B cell (primary cell): ENCODE measurements at regions not wholly inside any gene's neighbourhood (a gene's known extent, or its start where the extent isn't known, plus 50 kb on each side); places are given as distances from the start of the nearest gene placed in this dataset.

Source experiments
- ATAC-seq: fragments of 200-7000 bp; cut with Tn5 transposase; one replicate; pipeline ENCODE4 v1.10.0; 2021; ENCODE audit warnings: low read depth, mild to moderate bottlenecking, moderate number of reproducible peaks, moderate library complexity
- CTCF ChIA-PET: fragments of 350-600 bp; sonication (Branson Sonifier 250); formaldehyde crosslinking; loops from one replicate; lab custom pipeline; 2021; ENCODE audit warnings: antibody characterized with exemption, inconsistent platforms; lab: Charles Lee
- POLR2A ChIA-PET: fragments of 350-600 bp; sonication (Branson Sonifier 250); formaldehyde crosslinking; loops from one replicate; lab custom pipeline; 2021; ENCODE audit warnings: antibody characterized with exemption; lab: Charles Lee
- DNase-seq: peaks from one replicate; pipeline ENCODE4 v3.0.0; 2013
- H2AFZ ChIP-seq: 2 replicates; pipeline ENCODE4 v1.6.1; 2012; ENCODE audit warnings: mild to moderate bottlenecking, low read depth, low read length; ENCODE audit not compliant: insufficient read depth, poor library complexity, severe bottlenecking
- H3K27ac ChIP-seq, 2 donors: 1 replicate in 1 of 2; 2 replicates in 1 of 2; pipeline ENCODE4 v1.5.1; 2012 to 2013; ENCODE audit warnings: low read length in 2 of 2, mild to moderate bottlenecking in 2 of 2, moderate library complexity in 1 of 2
- H3K27me3 ChIP-seq, 4 experiments: fragments of 200-600 bp in 1 of 4; sonication (generic) in 1 of 4; replicated peaks in 1 of 4; 1 replicate in 2 of 4; 2 replicates in 2 of 4; pipeline versions ENCODE4 v1.6.1 to v1.7.0; 2013 to 2016; ENCODE audit warnings: low read length in 3 of 4, mild to moderate bottlenecking in 2 of 4, mixed read lengths in 1 of 4, moderate library complexity in 1 of 4; ENCODE audit not compliant: insufficient read depth in 4 of 4, control insufficient read depth in 3 of 4; ENCODE audit errors: control extremely low read depth in 1 of 4
- H3K36me3 ChIP-seq, 2 experiments: replicated peaks in 1 of 2; 1 replicate in 1 of 2; 2 replicates in 1 of 2; pipeline versions ENCODE4 v1.6.1 to v1.7.1; 2013; ENCODE audit warnings: low read length in 1 of 2; ENCODE audit not compliant: insufficient read depth in 2 of 2, control insufficient read depth in 1 of 2; ENCODE audit errors: control extremely low read depth in 1 of 2, extremely low read depth in 1 of 2
- H3K4me1 ChIP-seq, 2 donors: fragments of 200-600 bp in 1 of 2; sonication (generic) in 1 of 2; 1 replicate in 1 of 2; 2 replicates in 1 of 2; pipeline versions ENCODE4 v1.5.1 to v1.6.1; 2013 to 2017; ENCODE audit warnings: low read length in 2 of 2; ENCODE audit not compliant: control insufficient read depth in 2 of 2, insufficient read depth in 2 of 2
- H3K4me2 ChIP-seq: replicated peaks from 2 replicates; pipeline ENCODE3; 2012; ENCODE audit warnings: mild to moderate bottlenecking, low read depth, low read length; ENCODE audit not compliant: poor library complexity, severe bottlenecking
- H3K4me3 ChIP-seq, 5 experiments: fragments of 200-600 bp in 1 of 5; sonication (generic) in 1 of 5; 1 replicate in 3 of 5; 2 replicates in 2 of 5; pipeline versions ENCODE4 v1.5.1 to v1.7.0; 2011 to 2016; ENCODE audit warnings: low read length in 4 of 5, mild to moderate bottlenecking in 4 of 5, low read depth in 2 of 5, control low read depth in 1 of 5, moderate library complexity in 1 of 5; ENCODE audit not compliant: insufficient read depth in 1 of 5; ENCODE audit errors: control extremely low read depth in 1 of 5, extremely low read depth in 1 of 5
- H3K79me2 ChIP-seq: fragments of 200-600 bp; sonication (generic); one replicate; pipeline ENCODE4 v1.6.0; 2016; ENCODE audit warnings: low read length; ENCODE audit not compliant: control insufficient read depth, insufficient read depth
- H3K9ac ChIP-seq: fragments of 200-600 bp; sonication (generic); 2 replicates; pipeline ENCODE4 v1.6.1; 2017; ENCODE audit warnings: mild to moderate bottlenecking, low read length, moderate library complexity
- H3K9me3 ChIP-seq, 3 donors: one replicate each; pipeline versions ENCODE4 v1.6.1 to v1.7.1; 2013; ENCODE audit warnings: low read length in 2 of 3; ENCODE audit not compliant: control insufficient read depth in 2 of 3, insufficient read depth in 1 of 3; ENCODE audit errors: control extremely low read depth in 1 of 3
- H4K20me1 ChIP-seq: 2 replicates; pipeline ENCODE4 v1.6.0; 2012; ENCODE audit warnings: mild to moderate bottlenecking, low read length; ENCODE audit not compliant: insufficient read depth, control insufficient read depth, poor library complexity, severe bottlenecking
- H3K27ac Mint-ChIP-seq: one replicate; pipeline ENCODE4 v1.8.0; 2021; ENCODE audit warnings: mixed read lengths
- H3K27me3 Mint-ChIP-seq: one replicate; pipeline ENCODE4 v1.8.0; 2021; ENCODE audit warnings: mixed read lengths
- H3K4me1 Mint-ChIP-seq: one replicate; pipeline ENCODE4 v1.8.0; 2021; ENCODE audit warnings: mixed read lengths
- H3K4me3 Mint-ChIP-seq: one replicate; pipeline ENCODE4 v1.8.0; 2021; ENCODE audit warnings: mixed read lengths
- H3K9me3 Mint-ChIP-seq: one replicate; pipeline ENCODE4 v1.8.0; 2022; ENCODE audit warnings: mixed read lengths; ENCODE audit not compliant: insufficient read depth
- EZH2 ChIP-seq: IDR thresholded peaks from 2 replicates; pipeline ENCODE4 v1.6.1; 2012; ENCODE audit warnings: borderline replicate concordance, low read depth, mild to moderate bottlenecking, moderate library complexity, low read length; ENCODE audit not compliant: insufficient read depth, poor library complexity, severe bottlenecking
- WGBS: methylation state at CpG from one replicate; pipeline ENCODE4 v1.1.5; 2013; ENCODE audit warnings: missing lambda C conversion rate; ENCODE audit not compliant: insufficient coverage; 5-methylcytosine and 5-hydroxymethylcytosine counted together
- intact Hi-C: fragments of 100-400 bp; cut with micrococcal nuclease; formaldehyde crosslinking; loops from one replicate; pipeline ENCODE4 v1.10.0; 2022
- TF ChIP-seq, protein P1 (sequence below): fragments of 200-600 bp; IDR thresholded peaks from one replicate; pipeline ENCODE4 v1.8.0; 2022; ENCODE audit warnings: antibody characterized with exemption, mild to moderate bottlenecking

DNA sequence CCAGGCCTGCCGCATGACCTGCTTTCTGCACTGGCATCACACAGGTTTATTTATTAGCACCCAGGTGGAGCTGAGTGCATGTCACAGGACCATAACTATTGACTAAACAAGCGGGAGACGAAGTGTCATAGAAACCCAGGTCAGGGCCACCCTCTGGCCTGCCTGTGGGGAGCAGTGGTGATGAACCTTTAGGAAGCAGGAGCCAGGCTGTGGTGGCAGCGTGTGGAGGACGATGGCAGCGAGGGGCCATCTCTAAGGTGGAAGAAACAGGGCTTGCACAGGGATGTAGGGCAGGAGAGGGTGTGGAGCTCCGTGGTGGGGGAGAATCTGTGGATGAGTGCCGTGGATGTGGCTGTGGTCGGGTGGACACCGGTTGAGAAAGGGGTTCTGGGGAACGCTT lies 275.3 kb downstream of the TEX29 start:
- H3K4me1 Mint-ChIP-seq: no peaks in the 10 kb centered on the region
- Histone ChIP-seq H2AFZ (no peak overlapping the region), H3K9ac (no peak overlapping the region), H3K9me3 (peaks cover 0 to 22% (median 0%) of the 10 kb centered on the region in 3 donors), H3K36me3 (no peaks in the 10 kb centered on the region), H4K20me1 (no peaks in the 10 kb centered on the region), H3K27me3 (no peaks in the 10 kb centered on the region), H3K79me2 (no peaks in the 10 kb centered on the region), H3K4me3 (no peak overlapping the region), H3K4me2 (no peak overlapping the region), H3K27ac (no peak overlapping the region), H3K4me1 (no peaks in the 10 kb centered on the region)
- no peaks in the 10 kb centered on the region for H3K27me3 Mint-ChIP-seq
- no peak for TF ChIP-seq EZH2
- TF ChIP-seq, protein P1, sequence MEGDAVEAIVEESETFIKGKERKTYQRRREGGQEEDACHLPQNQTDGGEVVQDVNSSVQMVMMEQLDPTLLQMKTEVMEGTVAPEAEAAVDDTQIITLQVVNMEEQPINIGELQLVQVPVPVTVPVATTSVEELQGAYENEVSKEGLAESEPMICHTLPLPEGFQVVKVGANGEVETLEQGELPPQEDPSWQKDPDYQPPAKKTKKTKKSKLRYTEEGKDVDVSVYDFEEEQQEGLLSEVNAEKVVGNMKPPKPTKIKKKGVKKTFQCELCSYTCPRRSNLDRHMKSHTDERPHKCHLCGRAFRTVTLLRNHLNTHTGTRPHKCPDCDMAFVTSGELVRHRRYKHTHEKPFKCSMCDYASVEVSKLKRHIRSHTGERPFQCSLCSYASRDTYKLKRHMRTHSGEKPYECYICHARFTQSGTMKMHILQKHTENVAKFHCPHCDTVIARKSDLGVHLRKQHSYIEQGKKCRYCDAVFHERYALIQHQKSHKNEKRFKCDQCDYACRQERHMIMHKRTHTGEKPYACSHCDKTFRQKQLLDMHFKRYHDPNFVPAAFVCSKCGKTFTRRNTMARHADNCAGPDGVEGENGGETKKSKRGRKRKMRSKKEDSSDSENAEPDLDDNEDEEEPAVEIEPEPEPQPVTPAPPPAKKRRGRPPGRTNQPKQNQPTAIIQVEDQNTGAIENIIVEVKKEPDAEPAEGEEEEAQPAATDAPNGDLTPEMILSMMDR: no peak
- ChIA-PET CTCF (no interaction called here), POLR2A (no interaction called here)
- DNase-seq (no peak), ATAC-seq (no peak)
- H3K9me3 Mint-ChIP-seq: no peaks in the 10 kb centered on the region
- H3K4me3 Mint-ChIP-seq: no peak overlapping the region
- no peak overlapping the region for H3K27ac Mint-ChIP-seq
- WGBS: 94% methylated on average over 11 of the region's 11 CpGs
- intact Hi-C loops: no loop called here

DNA sequence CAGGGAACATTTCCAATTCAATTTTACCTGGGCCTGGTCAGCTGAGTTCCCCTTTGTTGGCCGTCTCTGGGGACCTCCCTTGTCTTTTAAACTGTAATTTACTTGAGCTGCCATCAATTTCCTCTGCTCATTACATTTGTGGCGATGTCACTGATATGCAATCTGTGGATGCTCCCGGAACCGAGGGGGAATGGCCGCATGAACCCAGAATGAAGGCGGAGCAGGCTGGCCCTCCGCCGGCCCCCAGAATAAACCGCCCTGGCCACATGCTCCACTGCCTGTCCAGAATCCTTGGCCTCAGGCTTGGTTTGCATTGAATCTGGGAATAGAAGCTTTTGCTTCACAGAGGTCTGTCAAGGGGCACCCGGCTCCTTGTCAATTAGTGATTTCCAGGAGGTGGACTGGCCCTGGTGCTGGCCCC lies 276.8 kb downstream of the TEX29 start:
- DNase-seq (no peak), ATAC-seq (no peak)
- 90% methylated on average over 9 of the region's 10 CpGs for WGBS
- ChIA-PET CTCF (no interaction called here), POLR2A (no interaction called here)
- Mint-ChIP-seq H3K27ac (no peak overlapping the region), H3K9me3 (no peaks in the 10 kb centered on the region), H3K4me1 (no peaks in the 10 kb centered on the region), H3K4me3 (no peak overlapping the region), H3K27me3 (no peaks in the 10 kb centered on the region)
- intact Hi-C loops: no loop called here
- H3K4me1 ChIP-seq: no peaks in the 10 kb centered on the region
- H2AFZ ChIP-seq: no peak overlapping the region
- no peaks in the 10 kb centered on the region for H4K20me1 ChIP-seq
- H3K36me3 ChIP-seq: no peaks in the 10 kb centered on the region
- TF ChIP-seq, protein P1: no peak
- no peak for TF ChIP-seq EZH2
- peaks cover 0 to 21% (median 0%) of the 10 kb centered on the region in 3 donors for H3K9me3 ChIP-seq
- H3K27ac ChIP-seq: no peak overlapping the region
- H3K9ac ChIP-seq: no peak overlapping the region
- H3K4me3 ChIP-seq: no peak overlapping the region
- no peaks in the 10 kb centered on the region for H3K27me3 ChIP-seq
- no peaks in the 10 kb centered on the region for H3K79me2 ChIP-seq
- H3K4me2 ChIP-seq: no peak overlapping the region
